CD1c-positive myeloid dendritic cell (primary cell): ENCODE measurements at regions not wholly inside any gene's neighbourhood (a gene's known extent, or its start where the extent isn't known, plus 50 kb on each side); places are given as distances from the start of the nearest gene placed in this dataset.

ENCODE experiments used
- DNase-seq: peaks from one replicate; pipeline ENCODE4 v3.0.0-alpha.2; 2016; ENCODE audit errors: extremely low spot score

GRCh38 chr18:41461114-41461513 lies 493.9 kb upstream of the PIK3C3 start:
- DNase-seq, result no peak

GRCh38 chr18:41459656-41460055 lies 495.4 kb upstream of the PIK3C3 start:
- no peak for DNase-seq

GRCh38 chr18:41458376-41458775 lies 496.7 kb upstream of the PIK3C3 start:
- no peak for DNase-seq

GRCh38 chr18:41457765-41458326 lies 497.2 kb upstream of the PIK3C3 start:
- DNase-seq, result no peak

GRCh38 chr18:41456831-41457230 lies 498.2 kb upstream of the PIK3C3 start:
- DNase-seq, result no peak

GRCh38 chr18:41449612-41450011 lies 505.4 kb upstream of the PIK3C3 start:
- DNase-seq, result no peak

- no peak for DNase-seq
Observed at GRCh38 chr18:41444943-41445342, 510.1 kb upstream of the PIK3C3 start.

GRCh38 chr18:41436772-41437171 lies 518.3 kb upstream of the PIK3C3 start:
- no peak for DNase-seq

- no peak for DNase-seq
Observed at GRCh38 chr18:41418598-41418997, 536.4 kb upstream of the PIK3C3 start.

- no peak for DNase-seq
Observed at GRCh38 chr18:41416044-41416443, 539.0 kb upstream of the PIK3C3 start.

GRCh38 chr18:41410006-41410405 lies 545.0 kb upstream of the PIK3C3 start:
- DNase-seq, result no peak

GRCh38 chr18:41406834-41407233 lies 548.2 kb upstream of the PIK3C3 start:
- no peak for DNase-seq

GRCh38 chr18:41396861-41397260 lies 558.2 kb upstream of the PIK3C3 start:
- DNase-seq, result no peak

GRCh38 chr18:41396211-41396610 lies 558.8 kb upstream of the PIK3C3 start:
- no peak for DNase-seq

GRCh38 chr18:41395695-41396094 lies 559.3 kb upstream of the PIK3C3 start:
- no peak for DNase-seq

- no peak for DNase-seq
Observed at GRCh38 chr18:41391616-41392595, 563.1 kb upstream of the PIK3C3 start.

GRCh38 chr18:41390309-41390708 lies 564.7 kb upstream of the PIK3C3 start:
- no peak for DNase-seq

- no peak for DNase-seq
Observed at GRCh38 chr18:41378598-41378997, 576.4 kb upstream of the PIK3C3 start.

- DNase-seq, result no peak
Observed at GRCh38 chr18:41373612-41374011, 581.4 kb upstream of the PIK3C3 start.

GRCh38 chr18:41372046-41372665 lies 582.9 kb upstream of the PIK3C3 start:
- DNase-seq, result no peak

- DNase-seq, result no peak
Observed at GRCh38 chr18:41371156-41372045, 583.6 kb upstream of the PIK3C3 start.

GRCh38 chr18:41370740-41371139 lies 584.3 kb upstream of the PIK3C3 start:
- DNase-seq, result no peak
